ENCODE measurements at regions not wholly inside any gene's neighbourhood (a gene's known extent, or its start where the extent isn't known, plus 50 kb on each side); places are given as distances from the start of the nearest gene placed in this dataset.

GRCh38 chr5:171728686-171729085 lies 56.9 kb upstream of the SMIM23 start:
- TF ChIP-seq CTCF (IDR thresholded peaks at IDR 0.05) (no peak), EZH2phosphoT487 (IDR thresholded peaks at IDR 0.05) (no peak), EZH2 (IDR thresholded peaks at IDR 0.05) (no peak)

Data from neural progenitor cell (in vitro differentiated cells).